NCI-H1694 (cell line): ENCODE measurements at regions not wholly inside any gene's neighbourhood (a gene's known extent, or its start where the extent isn't known, plus 50 kb on each side); places are given as distances from the start of the nearest gene placed in this dataset.
"Not testable (repeated sequence)": the region's sequence is repeated elsewhere in the genome, so short reads cannot be mapped to it uniquely, and the experiment has no call there.

ENCODE experiments used
- DNase-seq: peaks from one replicate; lab custom pipeline; 2025; lab: John Stamatoyannopoulos, UW

DNA sequence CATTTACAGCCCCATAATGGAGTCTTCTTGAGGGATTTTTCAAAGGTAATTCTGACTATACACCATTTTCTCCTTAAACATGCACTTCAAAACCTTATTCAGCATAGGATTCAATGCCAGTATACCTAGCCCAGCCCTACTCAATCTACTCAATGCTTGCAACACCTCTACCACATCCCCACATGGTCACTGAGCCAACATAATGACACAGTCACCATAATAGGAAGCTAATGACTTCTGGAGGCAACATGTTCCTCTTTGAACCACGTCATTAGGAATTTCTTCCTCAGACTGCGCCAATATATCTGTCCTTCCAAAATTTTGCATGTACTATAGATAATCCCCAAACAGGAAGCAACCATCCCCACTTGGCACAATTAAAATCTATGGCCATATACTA, 153.9 kb upstream of the SETMAR start:
- DNase-seq: no peak

DNA sequence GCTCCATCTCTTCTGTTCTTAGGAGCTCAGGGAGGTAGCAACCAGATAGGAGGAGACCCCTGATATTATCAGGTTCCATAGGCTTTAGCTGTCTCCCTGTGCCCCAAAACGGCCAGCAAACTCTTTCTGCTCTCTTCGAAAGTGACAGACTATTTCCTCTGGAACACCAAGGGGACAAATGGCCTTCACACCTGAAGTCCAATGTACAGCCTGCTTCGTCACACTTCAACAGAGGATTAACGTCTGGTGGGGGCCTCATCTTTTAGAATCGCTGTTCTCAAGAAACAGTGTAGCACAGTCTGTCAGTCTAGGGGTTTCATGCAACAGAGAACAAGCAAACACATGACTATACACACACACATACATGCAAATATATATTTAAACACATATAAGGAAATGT, 152.4 kb upstream of the SETMAR start:
- DNase-seq: no peak

DNA sequence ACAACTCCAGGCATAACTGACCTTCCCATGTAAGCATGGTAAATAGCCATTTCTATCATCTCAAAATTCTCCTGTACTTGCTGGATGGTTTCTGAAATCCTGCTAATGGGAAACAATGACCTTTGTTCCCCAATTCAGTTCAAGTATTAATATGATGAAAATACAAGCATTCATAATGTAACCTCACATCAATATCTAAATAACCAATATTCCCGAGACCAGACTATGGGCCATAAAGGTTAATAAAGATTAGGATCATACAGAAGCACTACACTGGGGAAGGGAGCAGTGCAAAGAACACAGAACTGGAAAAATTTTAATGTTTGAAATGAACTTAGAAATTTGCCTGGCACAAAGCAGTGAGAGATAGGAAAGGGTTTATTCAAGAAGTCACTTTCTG, 151.3 kb upstream of the SETMAR start:
- no peak for DNase-seq

DNA sequence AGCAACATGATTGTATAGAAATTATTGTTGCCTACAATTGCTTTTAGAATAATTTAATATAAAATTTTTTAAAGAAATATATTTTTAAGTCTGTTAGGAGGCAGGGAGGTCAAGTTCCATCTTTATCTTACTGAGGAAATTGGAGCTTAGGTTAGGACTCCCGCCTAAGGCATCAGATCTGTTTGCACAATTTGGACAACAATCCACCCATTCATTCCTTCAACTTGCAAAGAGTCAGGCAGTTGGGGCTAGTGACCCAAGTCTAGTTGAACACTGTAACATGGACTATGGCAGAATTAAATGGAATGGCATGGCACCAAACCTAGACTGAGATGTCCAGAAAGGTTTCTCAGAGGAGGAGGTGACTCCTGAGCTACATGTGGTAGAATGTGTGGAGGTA, 149.4 kb upstream of the SETMAR start:
- DNase-seq: no peak

DNA sequence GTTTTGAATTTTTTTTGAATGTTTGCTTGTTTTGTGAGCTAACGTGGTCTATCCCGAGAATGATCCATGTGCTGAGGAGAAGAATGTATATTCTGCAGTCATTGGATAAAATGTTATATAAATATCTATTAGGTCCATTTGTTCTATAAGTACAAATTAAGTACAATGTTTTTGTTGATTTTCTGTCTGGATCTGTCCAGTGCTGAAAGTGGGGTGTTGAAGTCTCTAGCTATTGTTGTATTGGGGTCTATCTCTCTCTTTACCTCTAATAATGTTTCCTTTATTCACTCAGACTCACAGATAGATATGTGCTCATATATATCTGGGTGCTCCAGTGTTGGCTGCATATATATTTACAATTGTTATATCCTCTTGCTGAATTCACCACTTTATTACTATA, 144.8 kb upstream of the SETMAR start:
- DNase-seq: no peak

DNA sequence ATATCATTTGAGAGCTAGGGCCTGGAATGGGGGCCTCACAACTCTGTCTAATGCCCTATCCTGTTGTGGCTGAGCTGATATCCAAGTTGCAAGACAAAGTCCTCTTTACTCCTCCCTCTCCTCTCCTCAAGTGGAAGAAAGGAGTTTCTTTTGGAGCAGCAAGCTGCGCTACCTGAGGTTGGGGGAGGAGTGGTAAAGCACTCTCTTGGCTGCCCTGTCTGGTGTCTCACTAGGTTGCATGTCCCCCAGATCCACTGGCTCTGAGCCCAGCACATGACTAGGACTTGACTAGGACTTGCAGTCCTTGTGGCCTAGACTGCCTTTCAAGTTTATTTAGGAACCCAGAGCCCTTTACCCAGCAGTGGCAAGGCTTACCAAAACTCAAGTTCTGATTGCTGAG, 141.1 kb upstream of the SETMAR start:
- no peak for DNase-seq

DNA sequence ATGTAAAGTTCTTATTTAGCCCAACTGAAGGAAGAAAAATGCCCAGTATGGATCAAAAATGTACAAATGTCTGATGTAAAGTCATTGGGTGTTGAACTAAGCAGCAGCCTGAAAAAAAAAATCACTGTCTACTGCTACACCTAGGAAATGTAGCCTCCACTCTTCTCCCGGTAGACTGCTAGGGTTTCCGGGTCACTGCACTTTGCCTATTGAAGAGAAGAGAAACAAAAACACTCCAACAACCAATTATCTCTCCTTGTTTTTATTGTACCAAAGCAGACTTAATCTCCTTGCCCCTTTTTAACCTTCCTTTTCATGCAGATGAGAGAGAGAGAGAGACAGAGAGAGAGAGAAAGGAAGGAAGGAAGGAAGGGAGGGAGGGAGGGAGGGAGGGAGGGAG, 140.2 kb upstream of the SETMAR start:
- no peak for DNase-seq

DNA sequence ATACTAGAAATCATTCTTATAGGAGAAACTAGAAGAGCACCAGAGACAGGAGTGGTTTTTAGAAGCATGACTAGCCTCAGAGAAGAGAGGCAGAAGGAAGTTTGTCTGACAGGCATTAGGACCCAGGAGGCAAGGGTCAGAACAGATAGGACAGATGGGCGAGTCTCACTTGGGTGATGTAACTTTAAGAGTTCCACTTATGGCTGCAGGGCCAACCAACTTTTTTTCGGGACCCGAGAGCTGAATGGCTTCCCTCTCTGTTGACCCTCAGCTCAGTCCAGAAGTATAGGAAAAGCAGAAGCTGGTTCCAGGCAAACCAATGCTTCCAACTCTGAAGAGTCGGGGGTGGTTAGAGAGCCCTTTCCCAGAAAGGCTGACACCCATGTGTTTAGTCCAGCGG, 136.6 kb upstream of the SETMAR start:
- DNase-seq: no peak

DNA sequence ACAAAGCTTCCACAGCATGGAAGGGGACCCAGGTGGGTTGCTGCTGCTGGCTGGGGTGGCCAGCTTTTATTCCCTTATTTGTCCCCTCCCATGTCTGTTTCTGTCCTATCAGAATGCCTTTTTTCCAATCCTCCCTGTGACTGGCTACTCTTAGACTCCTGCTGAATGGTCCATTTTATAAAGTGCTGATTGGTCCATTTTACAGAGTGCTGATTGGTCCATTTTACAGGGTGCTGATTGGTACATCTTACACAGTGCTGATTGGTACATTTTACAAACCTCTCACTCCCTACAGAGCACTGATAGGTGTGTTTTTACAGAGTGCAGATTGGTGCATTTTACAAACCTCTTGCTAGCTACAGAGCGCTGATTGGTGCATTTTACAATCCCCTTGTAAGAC, 135.9 kb upstream of the SETMAR start:
- not testable (repeated sequence) for DNase-seq

DNA sequence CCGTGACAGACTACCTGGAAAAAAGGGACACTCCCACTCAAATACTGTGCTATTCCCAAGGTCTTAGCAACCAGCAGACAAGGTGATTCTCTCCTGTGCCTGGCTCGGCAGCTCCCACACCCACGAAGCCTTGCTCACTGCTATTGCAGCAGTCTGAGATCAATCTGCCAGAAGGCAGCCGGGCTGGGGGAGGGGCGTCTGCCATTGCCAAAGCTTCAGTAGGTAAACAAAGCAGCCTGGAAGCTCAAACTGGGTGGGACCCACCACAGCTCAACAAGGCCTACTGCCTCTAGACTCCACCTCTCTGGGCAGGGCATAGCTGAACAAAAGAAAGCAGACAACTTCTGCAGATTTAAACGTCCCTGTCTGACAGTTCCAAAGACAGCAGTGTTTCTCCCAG, 128.4 kb upstream of the SETMAR start:
- no peak for DNase-seq

DNA sequence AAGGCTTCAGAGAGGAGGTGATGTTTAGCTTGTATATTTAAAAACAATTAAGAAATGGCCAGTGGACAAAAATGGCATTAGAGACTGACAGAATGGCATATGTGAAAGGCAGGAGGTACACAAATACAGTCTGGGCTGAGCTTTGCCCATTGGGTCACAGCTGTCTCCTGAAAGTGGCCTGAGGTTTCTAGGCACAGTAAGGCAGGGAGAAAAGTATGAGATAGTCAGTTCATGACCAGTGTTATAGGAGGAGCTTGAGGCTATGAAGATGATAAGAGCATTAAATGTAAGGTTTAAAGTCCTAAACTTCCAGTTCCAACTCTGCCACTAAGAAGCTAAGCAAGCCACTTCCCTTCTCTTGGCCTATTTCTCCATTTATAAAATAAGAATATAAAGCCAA, 111.2 kb upstream of the SETMAR start:
- DNase-seq: no peak

DNA sequence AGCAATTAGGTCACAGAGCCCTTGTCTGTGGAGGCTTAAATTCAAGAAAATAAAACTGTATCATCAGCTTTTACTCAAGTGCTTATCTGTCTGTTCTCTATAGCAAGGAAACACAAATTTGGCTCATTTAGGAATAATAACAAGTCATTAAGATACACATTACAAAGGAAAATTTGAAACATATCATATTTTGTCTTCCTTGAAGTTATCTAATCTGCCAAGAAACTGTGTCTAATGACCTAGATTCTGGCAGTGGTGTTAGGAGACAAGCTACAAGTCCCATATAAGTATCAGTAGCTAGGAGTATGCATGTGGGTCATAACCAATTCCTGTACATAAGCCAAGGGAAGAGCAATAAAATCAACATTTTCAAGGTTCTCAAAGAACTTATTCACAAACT, 108.2 kb upstream of the SETMAR start:
- DNase-seq: no peak

DNA sequence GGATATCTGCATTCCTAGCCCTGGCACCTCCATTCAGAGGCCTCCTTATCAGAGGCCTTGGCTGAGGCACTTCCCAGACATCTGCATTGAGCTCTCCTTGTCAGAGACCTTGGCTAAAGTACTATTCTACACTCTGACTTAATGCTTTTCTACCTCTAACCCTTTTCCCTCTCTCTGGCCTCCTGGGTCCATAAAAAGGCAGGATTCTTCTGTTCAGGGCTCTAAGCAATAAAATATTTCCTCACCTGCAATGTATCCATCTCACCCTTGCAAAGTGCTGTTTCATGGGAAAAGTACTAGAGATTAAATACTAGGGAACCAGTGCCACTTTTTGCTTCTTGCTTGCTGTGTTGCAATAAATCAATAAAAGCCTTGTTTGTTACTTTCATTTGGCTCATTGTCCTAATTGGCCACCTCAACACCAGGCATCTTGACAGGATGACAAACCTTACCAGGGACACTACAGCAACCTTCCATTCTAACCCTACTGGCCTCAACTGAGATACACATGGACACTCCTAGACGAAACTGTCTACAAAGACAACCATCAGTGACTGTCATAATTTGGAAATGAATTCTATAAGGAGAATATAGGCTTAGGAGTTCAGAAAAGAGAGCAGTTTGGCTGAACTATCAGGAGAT, 106.5 kb upstream of the SETMAR start:
- DNase-seq: no peak

DNA sequence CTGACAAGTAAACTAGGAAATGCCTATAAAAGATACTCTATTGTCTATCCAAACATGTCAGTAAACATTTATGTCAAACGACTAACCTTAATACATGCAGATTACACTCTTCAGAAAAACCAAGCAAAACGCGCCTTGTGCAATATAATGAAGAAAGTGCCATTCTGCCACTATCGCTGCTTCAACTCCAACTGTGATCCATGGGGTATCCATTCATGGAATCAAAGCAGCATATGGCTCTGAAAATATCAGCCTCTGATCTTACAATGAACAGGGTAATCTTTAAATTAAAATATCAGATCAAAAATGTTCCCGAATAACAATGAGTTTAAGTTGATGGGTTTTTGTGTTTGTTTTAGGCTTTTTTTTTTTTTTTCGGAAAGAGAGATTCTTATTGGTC, 105.5 kb upstream of the SETMAR start:
- DNase-seq: no peak

DNA sequence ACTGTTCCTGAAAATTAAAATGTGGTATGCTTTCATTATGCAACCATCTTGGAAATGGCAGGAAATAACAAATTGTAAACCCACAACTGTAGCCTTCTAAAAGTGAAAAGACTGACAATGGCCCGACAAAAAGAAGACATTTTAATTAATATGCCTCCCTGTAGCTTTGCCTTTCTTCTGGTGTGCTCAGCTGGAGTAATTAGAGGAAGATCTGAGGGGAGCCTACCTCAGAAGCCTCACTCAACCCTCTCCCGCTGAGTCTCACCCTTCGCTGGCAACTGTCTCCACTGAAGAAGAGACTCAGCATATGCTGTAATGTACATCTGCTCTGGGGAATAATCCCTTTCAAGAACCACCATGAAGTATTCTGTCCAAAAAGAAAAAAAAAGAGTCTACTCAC, 104.7 kb upstream of the SETMAR start:
- no peak for DNase-seq

DNA sequence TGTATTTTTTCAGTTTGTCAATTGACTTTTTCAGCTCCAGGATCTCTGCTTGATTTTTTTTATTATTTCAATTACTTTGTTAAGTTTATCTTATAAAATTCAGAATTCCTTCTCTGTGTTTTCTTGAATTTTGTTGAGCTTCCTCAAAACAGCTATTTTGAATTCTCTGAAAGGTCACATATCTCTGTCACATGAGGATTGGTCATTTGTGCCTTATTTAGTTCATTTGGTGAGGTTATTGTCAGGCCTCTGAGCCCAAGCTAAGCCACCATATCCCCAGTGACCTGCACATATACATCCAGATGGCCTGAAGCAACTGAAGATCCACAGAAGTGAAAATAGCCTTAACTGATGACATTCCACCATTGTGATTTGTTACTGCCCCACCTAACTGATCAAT, 98.4 kb upstream of the SETMAR start:
- DNase-seq: not testable (repeated sequence)

DNA sequence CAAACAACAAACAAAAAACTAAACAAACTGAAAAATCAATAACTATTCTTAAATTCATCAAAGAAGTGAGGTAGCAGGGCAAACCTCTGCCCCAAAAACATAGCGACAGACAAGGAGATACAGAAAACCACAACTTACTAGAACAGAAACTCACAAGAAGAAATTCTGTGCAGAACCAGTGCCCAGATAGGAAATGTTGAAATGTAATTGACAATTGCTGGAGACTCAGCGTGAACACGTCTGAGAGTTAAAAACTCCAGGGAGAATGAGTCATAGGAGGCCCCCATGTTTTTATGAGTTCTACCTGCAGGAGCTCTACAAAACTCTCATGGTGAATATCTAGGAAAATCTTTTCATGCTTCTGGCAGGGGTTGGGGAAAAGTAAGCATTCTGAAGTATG, 95.5 kb upstream of the SETMAR start:
- no peak for DNase-seq

DNA sequence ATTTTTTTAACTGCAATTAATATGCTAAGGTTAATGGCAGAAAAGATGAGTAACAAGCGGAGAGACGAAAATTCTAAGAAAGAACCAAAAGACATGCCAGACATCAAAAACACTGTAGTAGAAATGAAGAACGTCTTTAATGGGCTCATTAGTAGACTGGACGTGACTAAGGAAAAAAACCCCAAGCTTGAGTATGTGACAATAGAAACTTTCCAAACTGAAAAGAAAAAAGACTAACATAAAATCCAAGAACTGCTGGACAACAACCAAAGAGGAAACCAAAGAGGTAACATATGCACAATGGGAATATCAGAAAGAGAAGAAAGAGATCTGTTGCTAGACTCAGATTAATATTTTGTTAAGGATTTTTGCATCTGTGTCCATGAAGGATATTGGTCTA, 94.6 kb upstream of the SETMAR start:
- no peak for DNase-seq

DNA sequence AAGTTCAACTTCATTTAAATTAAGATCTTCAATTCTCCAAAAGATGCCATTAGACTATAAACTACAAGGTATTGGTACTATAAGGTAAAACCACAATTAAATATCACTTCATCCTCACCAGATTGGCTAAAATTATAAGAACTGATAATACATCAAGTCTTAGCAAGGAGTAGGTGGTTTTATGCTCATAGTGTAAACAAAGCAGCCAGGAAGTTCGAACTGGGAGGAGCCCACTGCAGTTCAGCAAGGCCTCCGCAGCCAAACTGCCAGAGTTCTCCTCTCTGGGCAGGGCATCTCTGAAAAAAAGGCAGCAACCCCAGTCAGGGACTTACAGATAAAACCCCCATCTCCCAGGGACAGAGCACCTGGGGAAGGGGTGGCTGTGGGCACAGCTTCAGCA, 91.6 kb upstream of the SETMAR start:
- DNase-seq: no peak

DNA sequence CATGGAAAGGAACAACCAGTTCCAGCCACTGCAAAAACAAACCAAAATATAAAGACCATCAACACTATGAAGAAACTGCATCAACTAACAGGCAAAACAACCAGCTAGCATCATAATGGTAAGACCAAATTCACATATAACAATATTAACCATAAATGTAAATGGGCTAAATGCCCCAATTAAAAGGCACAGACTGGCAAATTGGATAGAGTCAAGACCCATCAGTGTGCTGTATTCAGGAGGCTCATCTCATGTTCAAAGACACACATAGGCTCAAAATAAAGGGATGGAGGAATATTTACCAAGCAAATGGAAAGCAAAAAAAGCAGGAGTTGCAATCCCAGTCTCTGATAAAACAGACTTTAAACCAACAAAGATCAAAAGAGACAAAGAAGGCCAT, 89.7 kb upstream of the SETMAR start:
- not testable (repeated sequence) for DNase-seq

DNA sequence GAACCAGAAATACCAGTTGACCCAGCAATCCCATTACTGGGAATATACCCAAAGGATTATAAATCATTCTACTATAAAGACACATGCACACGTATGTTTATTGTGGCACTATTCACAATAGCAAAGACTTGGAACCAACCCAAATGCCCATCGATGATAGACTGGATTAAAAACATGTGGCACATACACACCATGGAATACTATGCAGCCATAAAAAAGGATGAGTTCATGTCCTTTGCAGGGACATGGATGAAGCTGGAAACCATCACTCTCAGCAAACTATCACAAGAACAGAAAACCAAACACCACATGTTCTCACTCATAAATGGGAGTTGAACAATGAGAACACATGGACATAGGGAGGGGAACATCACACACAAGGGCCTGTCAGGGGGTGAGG, 86.2 kb upstream of the SETMAR start:
- not testable (repeated sequence) for DNase-seq

DNA sequence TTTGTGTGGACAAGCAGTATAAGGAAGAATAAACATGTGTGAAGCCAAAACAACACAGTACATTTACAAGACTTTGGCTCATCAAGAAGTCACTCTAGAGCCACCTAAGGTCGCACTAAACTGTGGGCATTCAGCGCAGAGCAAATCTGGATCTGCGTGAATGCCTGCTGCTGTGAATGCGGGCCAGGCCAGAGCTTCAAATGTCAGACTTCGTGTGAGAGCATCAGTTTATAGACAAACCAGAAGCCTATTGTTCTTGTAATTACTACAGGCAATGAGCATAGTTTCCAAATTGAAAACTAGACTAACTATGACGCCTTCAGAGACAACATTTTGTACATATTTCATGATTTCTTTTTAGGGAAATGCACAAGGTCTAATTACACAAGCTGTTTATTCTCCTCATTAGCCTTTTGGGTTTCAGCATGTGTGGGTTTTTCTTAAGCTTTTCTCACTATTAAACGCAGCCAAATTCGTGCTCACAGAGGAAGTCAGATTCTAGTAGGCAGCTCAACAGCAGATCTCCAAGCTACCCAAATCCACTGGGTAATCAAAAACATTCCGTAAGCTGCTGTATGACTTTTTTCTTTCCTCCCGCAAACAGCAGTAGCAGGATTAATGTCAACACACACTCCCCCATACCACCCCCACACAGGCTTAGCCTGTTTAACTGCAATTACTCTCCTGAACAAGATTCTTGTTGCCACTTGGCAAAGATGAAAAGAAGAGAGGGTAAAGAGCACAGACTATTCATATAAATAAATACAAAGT, 84.5 kb upstream of the SETMAR start:
- DNase-seq: no peak

DNA sequence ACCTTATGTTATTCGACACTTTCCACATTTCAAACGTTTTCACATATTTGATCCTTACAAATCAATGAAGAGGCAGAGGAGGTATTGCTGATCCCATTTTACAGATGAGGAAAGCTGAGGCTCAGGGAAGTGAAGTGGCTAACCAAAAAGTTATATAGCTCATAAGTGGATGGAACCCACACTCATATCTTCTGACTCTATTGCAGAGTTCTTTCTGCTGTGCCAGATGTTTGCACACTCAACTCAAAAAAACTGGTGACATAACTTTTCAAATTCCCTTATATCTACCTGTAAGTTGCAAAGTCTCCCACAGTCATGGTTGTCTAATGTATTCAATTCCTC, 84.0 kb upstream of the SETMAR start:
- DNase-seq: no peak

DNA sequence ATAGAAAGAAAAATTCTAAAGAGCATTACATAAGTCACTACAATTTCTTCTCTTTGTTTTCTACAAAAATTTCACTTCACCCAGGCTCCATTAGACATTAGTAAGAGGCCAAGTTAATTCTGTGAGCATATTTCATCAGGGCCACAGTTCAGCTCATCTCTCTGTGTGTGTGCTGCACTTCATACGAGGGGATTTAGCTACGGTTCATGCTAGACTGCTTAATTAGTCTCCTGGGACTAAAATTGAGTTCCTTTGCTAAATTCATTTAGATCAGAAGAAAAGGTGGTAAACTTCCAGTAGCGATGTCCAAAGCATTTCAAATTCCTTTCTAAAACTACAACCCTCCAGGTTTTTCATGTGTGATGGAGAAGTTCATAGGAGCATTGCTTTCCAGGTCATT, 83.1 kb upstream of the SETMAR start:
- DNase-seq: no peak
